GM23338 (cell line): ENCODE measurements at regions not wholly inside any gene's neighbourhood (a gene's known extent, or its start where the extent isn't known, plus 50 kb on each side); places are given as distances from the start of the nearest gene placed in this dataset.

ENCODE experiments used
- CREB1 ChIP-seq: fragments of 250-450 bp; sonication (Bioruptor Pico); IDR thresholded peaks from 2 replicates; pipeline ENCODE4 v1.5.0; 2020; ENCODE audit warnings: low read depth, mild to moderate bottlenecking, moderate library complexity
- EZH2 ChIP-seq: fragments of 200-600 bp; sonication (generic); IDR thresholded peaks from one replicate; pipeline ENCODE4 v1.8.0; 2017; ENCODE audit warnings: antibody characterized with exemption, mild to moderate bottlenecking, low read depth; ENCODE audit not compliant: unreplicated experiment
- EZH2phosphoT487 ChIP-seq: fragments of 200-600 bp; sonication (generic); IDR thresholded peaks from one replicate; pipeline ENCODE4 v1.8.1; 2018; ENCODE audit warnings: antibody characterized with exemption; ENCODE audit not compliant: unreplicated experiment
- JUNB ChIP-seq: IDR thresholded peaks from one replicate; pipeline ENCODE4 v1.6.1; 2016; ENCODE audit warnings: antibody characterized with exemption; ENCODE audit not compliant: unreplicated experiment
- NANOG ChIP-seq: IDR thresholded peaks from 2 replicates; pipeline ENCODE4 v1.6.1; 2016; ENCODE audit warnings: antibody characterized with exemption, borderline replicate concordance
- POLR2AphosphoS5 ChIP-seq: IDR thresholded peaks from 2 replicates; pipeline ENCODE4 v1.6.1; 2016; ENCODE audit warnings: antibody characterized with exemption, low read depth
- STAT1 ChIP-seq: IDR thresholded peaks from one replicate; pipeline ENCODE4 v1.6.1; 2016; ENCODE audit warnings: antibody characterized with exemption; ENCODE audit not compliant: unreplicated experiment
- ZNF114 ChIP-seq: fragments of 250-450 bp; sonication (Bioruptor Pico); IDR thresholded peaks from 2 replicates; pipeline ENCODE4 v1.5.0; 2020; ENCODE audit warnings: mild to moderate bottlenecking, moderate library complexity
- TF ChIP-seq, protein P1 (sequence below), 2 experiments: fragments of 200-600 bp in 1 of 2; sonication (generic) in 1 of 2; conservative IDR thresholded peaks; 2 replicates each; pipeline versions ENCODE4 v1.5.1 to v1.6.1; 2016 to 2017; ENCODE audit warnings: antibody characterized with exemption in 2 of 2, low read depth in 2 of 2, mild to moderate bottlenecking in 2 of 2, moderate library complexity in 1 of 2
- TF ChIP-seq, protein P2 (sequence below): IDR thresholded peaks from one replicate; pipeline ENCODE4 v1.6.1; 2018; ENCODE audit warnings: antibody characterized with exemption; ENCODE audit not compliant: unreplicated experiment
- TF ChIP-seq, protein P3 (sequence below): IDR thresholded peaks from 2 replicates; pipeline ENCODE4 v1.6.1; 2016; ENCODE audit warnings: antibody characterized with exemption

DNA sequence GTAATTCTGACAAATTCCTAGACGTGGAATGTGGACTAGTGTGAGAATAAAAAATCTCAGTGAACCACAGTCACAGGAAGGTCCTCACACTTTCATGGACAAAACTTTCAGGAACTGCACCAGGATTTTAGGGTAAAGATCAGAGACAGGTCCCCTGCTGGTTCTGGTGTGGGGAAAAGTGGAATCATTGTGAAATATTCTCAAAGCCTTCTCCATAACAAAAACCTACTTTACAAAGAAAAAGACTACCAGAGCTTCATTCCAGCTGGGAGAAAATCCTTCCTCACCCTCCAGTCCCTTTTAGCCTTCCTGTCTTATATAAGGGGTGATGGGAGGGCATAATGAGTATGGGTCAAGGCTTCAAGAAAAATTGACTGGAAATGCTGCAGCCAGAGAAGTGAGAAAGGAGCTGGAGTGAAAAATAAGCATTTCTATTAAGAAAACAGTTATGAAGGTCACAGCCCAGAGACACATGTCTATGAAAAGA lies 325.8 kb downstream of the ARAP2 start:
- TF ChIP-seq, protein P1, sequence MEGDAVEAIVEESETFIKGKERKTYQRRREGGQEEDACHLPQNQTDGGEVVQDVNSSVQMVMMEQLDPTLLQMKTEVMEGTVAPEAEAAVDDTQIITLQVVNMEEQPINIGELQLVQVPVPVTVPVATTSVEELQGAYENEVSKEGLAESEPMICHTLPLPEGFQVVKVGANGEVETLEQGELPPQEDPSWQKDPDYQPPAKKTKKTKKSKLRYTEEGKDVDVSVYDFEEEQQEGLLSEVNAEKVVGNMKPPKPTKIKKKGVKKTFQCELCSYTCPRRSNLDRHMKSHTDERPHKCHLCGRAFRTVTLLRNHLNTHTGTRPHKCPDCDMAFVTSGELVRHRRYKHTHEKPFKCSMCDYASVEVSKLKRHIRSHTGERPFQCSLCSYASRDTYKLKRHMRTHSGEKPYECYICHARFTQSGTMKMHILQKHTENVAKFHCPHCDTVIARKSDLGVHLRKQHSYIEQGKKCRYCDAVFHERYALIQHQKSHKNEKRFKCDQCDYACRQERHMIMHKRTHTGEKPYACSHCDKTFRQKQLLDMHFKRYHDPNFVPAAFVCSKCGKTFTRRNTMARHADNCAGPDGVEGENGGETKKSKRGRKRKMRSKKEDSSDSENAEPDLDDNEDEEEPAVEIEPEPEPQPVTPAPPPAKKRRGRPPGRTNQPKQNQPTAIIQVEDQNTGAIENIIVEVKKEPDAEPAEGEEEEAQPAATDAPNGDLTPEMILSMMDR (conservative IDR thresholded peaks at IDR 0.05; ENCODE audit: low read depth in 2 of 2) = no peak
- TF ChIP-seq EZH2 (no peak), POLR2AphosphoS5 (no peak), STAT1 (no peak), ZNF114 (CRISPR knock-in tag) (no peak), EZH2phosphoT487 (no peak), JUNB (no peak), CREB1 (CRISPR knock-in tag) (no peak), NANOG (no peak)
- TF ChIP-seq, protein P2, sequence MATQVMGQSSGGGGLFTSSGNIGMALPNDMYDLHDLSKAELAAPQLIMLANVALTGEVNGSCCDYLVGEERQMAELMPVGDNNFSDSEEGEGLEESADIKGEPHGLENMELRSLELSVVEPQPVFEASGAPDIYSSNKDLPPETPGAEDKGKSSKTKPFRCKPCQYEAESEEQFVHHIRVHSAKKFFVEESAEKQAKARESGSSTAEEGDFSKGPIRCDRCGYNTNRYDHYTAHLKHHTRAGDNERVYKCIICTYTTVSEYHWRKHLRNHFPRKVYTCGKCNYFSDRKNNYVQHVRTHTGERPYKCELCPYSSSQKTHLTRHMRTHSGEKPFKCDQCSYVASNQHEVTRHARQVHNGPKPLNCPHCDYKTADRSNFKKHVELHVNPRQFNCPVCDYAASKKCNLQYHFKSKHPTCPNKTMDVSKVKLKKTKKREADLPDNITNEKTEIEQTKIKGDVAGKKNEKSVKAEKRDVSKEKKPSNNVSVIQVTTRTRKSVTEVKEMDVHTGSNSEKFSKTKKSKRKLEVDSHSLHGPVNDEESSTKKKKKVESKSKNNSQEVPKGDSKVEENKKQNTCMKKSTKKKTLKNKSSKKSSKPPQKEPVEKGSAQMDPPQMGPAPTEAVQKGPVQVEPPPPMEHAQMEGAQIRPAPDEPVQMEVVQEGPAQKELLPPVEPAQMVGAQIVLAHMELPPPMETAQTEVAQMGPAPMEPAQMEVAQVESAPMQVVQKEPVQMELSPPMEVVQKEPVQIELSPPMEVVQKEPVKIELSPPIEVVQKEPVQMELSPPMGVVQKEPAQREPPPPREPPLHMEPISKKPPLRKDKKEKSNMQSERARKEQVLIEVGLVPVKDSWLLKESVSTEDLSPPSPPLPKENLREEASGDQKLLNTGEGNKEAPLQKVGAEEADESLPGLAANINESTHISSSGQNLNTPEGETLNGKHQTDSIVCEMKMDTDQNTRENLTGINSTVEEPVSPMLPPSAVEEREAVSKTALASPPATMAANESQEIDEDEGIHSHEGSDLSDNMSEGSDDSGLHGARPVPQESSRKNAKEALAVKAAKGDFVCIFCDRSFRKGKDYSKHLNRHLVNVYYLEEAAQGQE = no peak
- TF ChIP-seq, protein P3, sequence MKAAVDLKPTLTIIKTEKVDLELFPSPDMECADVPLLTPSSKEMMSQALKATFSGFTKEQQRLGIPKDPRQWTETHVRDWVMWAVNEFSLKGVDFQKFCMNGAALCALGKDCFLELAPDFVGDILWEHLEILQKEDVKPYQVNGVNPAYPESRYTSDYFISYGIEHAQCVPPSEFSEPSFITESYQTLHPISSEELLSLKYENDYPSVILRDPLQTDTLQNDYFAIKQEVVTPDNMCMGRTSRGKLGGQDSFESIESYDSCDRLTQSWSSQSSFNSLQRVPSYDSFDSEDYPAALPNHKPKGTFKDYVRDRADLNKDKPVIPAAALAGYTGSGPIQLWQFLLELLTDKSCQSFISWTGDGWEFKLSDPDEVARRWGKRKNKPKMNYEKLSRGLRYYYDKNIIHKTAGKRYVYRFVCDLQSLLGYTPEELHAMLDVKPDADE = no peak
